Esophagus squamous epithelium (tissue), 4 donors: ENCODE measurements at regions not wholly inside any gene's neighbourhood (a gene's known extent, or its start where the extent isn't known, plus 50 kb on each side); places are given as distances from the start of the nearest gene placed in this dataset.

ENCODE experiments used
- CTCF ChIP-seq, 6 experiments: fragments of 450-650 bp in 4 of 6; fragments of 200-600 bp in 2 of 6; sonication (generic) in 2 of 6; IDR thresholded peaks; one replicate each; pipeline ENCODE4 v1.5.1; 2016 to 2019; ENCODE audit warnings: antibody characterized with exemption in 6 of 6, mild to moderate bottlenecking in 4 of 6, moderate library complexity in 4 of 6
- POLR2A ChIP-seq, 4 donors: fragments of 450-650 bp; IDR thresholded peaks; one replicate each; pipeline ENCODE4 v1.6.1; 2017; ENCODE audit warnings: antibody characterized with exemption in 4 of 4, mild to moderate bottlenecking in 4 of 4, moderate library complexity in 3 of 4

- no peak for TF ChIP-seq CTCF (IDR thresholded peaks at IDR 0.05)
- no peak for TF ChIP-seq POLR2A (IDR thresholded peaks at IDR 0.05)
These were observed 325.8 kb downstream of the ALG10 start for GRCh38 chr12:34348064-34348463.
